Ectodermal cell (in vitro differentiated cells): ENCODE measurements at regions not wholly inside any gene's neighbourhood (a gene's known extent, or its start where the extent isn't known, plus 50 kb on each side); places are given as distances from the start of the nearest gene placed in this dataset.
"Not testable (repeated sequence)": the region's sequence is repeated elsewhere in the genome, so short reads cannot be mapped to it uniquely, and the experiment has no call there.

Experiments used
- H3K27ac ChIP-seq: 2 replicates; pipeline ENCODE4 v1.7.0; 2013; ENCODE audit warnings: mild to moderate bottlenecking, low read depth, low read length; ENCODE audit not compliant: insufficient read depth, poor library complexity, severe bottlenecking
- H3K27me3 ChIP-seq: 2 replicates; pipeline ENCODE4 v1.7.0; 2013; ENCODE audit warnings: mild to moderate bottlenecking, low read length; ENCODE audit not compliant: insufficient read depth, control insufficient read depth, poor library complexity, severe bottlenecking
- H3K36me3 ChIP-seq: one replicate; pipeline ENCODE4 v1.7.0; 2013; ENCODE audit warnings: low read length; ENCODE audit not compliant: control insufficient read depth, insufficient read depth
- H3K4me1 ChIP-seq: one replicate; pipeline ENCODE4 v1.7.0; 2013; ENCODE audit warnings: low read length; ENCODE audit not compliant: control insufficient read depth, insufficient read depth
- H3K4me3 ChIP-seq: 2 replicates; pipeline ENCODE4 v1.7.0; 2013; ENCODE audit warnings: low read depth, low read length, control low read depth; ENCODE audit not compliant: insufficient read depth
- H3K9me3 ChIP-seq: 2 replicates; pipeline ENCODE4 v1.7.0; 2013; ENCODE audit warnings: mild to moderate bottlenecking, low read length, moderate library complexity; ENCODE audit not compliant: control insufficient read depth
- WGBS, 2 experiments: methylation state at CpG; one replicate each; pipeline ENCODE4 v1.1.7; 2013; ENCODE audit warnings: missing lambda C conversion rate in 2 of 2; 5-methylcytosine and 5-hydroxymethylcytosine counted together

DNA sequence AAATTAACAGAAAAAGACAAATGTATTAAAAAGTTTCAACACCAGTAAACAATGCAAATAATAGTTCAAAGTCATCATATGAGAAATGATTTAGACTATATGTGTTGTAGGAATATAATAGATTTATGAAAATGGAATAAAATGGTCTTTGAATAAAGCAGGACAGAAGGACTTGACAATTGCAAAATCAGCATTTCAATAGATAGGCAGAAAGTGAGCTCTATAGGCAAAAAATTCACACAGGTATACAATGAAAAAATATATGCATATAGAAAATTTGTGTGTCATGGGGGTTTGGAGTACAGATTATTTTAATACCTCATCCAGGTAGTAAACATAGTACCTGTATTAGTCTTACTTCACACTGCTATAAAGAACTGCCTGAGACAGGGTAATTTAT, 571.1 kb upstream of the EYS start:
- H3K4me3 ChIP-seq: no peak overlapping the region
- H3K9me3 ChIP-seq: no peaks in the 10 kb centered on the region
- no peaks in the 10 kb centered on the region for H3K27me3 ChIP-seq
- H3K4me1 ChIP-seq: no peaks in the 10 kb centered on the region
- H3K27ac ChIP-seq: no peak overlapping the region
- no peaks in the 10 kb centered on the region for H3K36me3 ChIP-seq

DNA sequence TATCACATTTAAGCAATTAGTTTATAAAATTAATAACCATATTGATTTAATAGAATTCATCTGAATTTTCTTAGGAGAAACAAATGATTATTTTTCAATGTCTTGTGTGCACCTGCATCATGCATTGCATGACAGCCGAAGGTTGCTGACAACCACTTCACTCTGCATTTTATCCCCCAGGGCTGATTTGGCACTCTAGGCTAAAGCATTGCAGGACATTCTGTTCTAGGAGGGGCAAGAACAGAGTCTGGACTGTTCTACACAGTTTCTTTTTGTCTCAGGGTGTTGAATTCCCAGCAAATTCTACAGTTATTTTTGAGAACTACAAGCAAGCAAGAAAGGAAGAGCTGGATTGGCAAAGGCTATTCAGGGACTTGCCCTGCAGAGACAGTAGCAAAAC, 570.4 kb upstream of the EYS start:
- H3K9me3 ChIP-seq: no peaks in the 10 kb centered on the region
- H3K36me3 ChIP-seq: no peaks in the 10 kb centered on the region
- H3K4me3 ChIP-seq: no peak overlapping the region
- H3K27me3 ChIP-seq: no peaks in the 10 kb centered on the region
- no peak overlapping the region for H3K27ac ChIP-seq
- H3K4me1 ChIP-seq: no peaks in the 10 kb centered on the region
- WGBS, 2 experiments: 90 to 100% methylated on average over 1 of the region's 1 CpG

GRCh38 chr6:66265737-66266136, 558.7 kb upstream of the EYS start:
- Histone ChIP-seq H3K27ac (no peak overlapping the region), H3K9me3 (no peaks in the 10 kb centered on the region), H3K4me1 (no peaks in the 10 kb centered on the region), H3K27me3 (no peaks in the 10 kb centered on the region), H3K4me3 (no peak overlapping the region), H3K36me3 (no peaks in the 10 kb centered on the region)
- WGBS, 2 experiments: 90 to 96% methylated on average over 1 of the region's 1 CpG

GRCh38 chr6:66264376-66264775, 557.4 kb upstream of the EYS start:
- no peak overlapping the region for H3K4me3 ChIP-seq
- no peaks in the 10 kb centered on the region for H3K4me1 ChIP-seq
- no peaks in the 10 kb centered on the region for H3K36me3 ChIP-seq
- H3K27me3 ChIP-seq: no peaks in the 10 kb centered on the region
- no peak overlapping the region for H3K27ac ChIP-seq
- H3K9me3 ChIP-seq: no peaks in the 10 kb centered on the region
- 90 to 95% methylated on average over 4 of the region's 4 CpGs for WGBS, 2 experiments

DNA sequence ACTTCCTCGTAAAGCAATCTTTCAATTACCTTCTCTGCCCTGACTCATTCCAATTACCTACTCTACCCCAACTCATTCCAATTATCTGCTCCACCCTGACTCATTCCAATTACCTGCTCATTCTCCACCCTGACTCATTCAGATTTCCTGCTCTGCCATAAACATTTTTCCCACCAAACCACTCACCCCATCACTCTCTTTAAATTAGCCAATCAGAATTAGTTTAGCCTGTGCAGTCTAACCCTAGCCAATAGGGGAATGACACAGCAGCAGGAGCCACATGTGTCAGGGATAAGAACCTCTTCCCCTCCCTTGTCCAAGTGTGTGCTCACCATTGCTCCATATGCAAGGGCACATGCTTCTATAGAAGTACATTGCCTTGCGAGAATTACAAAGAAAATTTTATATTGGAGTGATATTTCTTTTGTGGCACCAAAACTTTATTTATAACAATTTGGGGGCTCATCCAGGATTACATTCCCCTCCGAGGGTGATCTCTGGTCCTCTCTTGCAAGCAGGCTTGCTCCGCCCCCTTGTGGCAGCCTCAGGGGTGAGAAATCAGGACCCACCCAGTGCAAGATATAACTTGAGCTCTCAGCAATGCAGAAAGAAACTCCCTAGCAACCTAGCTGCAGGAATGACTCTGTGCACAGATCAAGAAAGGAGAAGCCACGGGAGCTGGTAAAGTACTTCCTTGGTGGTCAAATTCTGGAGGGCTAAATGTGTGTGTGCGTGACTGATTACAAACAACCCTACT, 551.9 kb upstream of the EYS start:
- H3K4me1 ChIP-seq, H3K36me3 ChIP-seq, H3K27me3 ChIP-seq, H3K27ac ChIP-seq, H3K9me3 ChIP-seq, H3K4me3 ChIP-seq: not testable (repeated sequence)
- 93% methylated on average over 5 to 6 of the region's 6 CpGs for WGBS, 2 experiments

DNA sequence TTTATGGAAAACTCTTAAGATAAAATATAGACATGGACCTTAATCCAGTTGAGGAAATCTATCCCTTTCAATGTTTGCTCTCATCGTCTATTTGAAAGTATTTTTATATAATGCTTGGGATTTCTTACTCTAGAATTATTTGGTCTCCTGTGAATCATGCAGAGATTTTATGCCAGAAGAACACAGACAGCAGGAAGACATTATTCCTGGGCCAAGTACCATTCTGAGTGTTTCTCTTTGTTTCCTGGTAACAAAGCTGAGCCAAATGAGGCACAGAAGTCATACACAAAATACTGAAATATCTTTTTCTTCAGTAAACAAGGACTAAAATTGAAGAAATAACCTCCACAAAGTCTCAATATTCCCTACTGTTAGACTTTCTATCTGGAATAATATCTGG, 538.2 kb upstream of the EYS start:
- Histone ChIP-seq H3K9me3 (no peaks in the 10 kb centered on the region), H3K27ac (no peak overlapping the region), H3K4me3 (no peak overlapping the region), H3K27me3 (no peaks in the 10 kb centered on the region), H3K4me1 (no peaks in the 10 kb centered on the region), H3K36me3 (no peaks in the 10 kb centered on the region)
- WGBS, 2 experiments: 100% methylated on average over 1 of the region's 1 CpG; no CpG with 5 or more reads in 1 of the 2 experiments

DNA sequence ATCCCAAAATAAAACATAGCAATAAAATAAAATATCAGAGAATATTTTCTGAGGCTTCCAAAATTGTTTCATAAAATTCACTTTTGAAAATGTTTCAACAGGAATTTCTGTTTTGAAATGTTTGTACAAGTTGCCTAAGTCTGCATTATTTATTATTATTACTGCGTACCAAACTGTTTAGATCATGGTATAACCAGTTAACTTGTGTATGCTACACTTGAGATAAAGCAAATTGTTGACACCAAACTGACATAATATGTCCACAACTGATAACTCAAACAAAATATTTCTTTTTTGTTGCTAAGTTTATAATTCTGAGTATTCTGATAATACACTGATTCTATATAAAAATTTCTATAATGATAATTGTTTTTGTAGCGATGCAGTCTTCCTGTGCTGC, 531.8 kb upstream of the EYS start:
- H3K4me3 ChIP-seq: no peak overlapping the region
- 100% methylated on average over 1 of the region's 2 CpGs; no CpG with 5 or more reads in 1 of the 2 experiments for WGBS, 2 experiments
- no peaks in the 10 kb centered on the region for H3K4me1 ChIP-seq
- H3K27ac ChIP-seq: no peak overlapping the region
- no peaks in the 10 kb centered on the region for H3K27me3 ChIP-seq
- H3K9me3 ChIP-seq: no peaks in the 10 kb centered on the region
- H3K36me3 ChIP-seq: no peaks in the 10 kb centered on the region

- no peaks in the 10 kb centered on the region for H3K27me3 ChIP-seq
- 42 to 100% methylated on average over 1 to 2 of the region's 2 CpGs for WGBS, 2 experiments
- H3K9me3 ChIP-seq: no peaks in the 10 kb centered on the region
- H3K4me3 ChIP-seq: no peak overlapping the region
- no peaks in the 10 kb centered on the region for H3K4me1 ChIP-seq
- H3K36me3 ChIP-seq: no peaks in the 10 kb centered on the region
- no peak overlapping the region for H3K27ac ChIP-seq
Measured at GRCh38 chr6:66232890-66233289, 525.9 kb upstream of the EYS start.

DNA sequence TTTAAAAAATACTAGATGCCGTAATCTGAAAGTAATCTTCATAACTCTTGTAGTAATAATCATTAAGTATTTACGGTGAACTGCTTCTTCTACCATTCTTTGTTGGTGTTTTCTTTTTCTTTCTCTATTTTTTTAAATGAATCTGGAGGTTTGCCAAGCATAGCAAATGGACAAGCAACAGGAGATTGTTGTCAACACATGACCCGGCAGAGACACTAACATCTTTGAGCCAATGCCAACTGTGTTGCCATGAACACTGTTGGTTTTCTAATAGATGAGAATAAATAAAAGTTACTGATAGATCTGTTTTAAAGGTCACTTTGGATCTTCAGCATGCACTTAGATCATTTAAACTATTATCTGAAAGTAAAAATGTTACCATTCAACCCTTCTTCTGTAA, 523.6 kb upstream of the EYS start:
- WGBS, 2 experiments: 93 to 100% methylated on average over 1 to 3 of the region's 3 CpGs
- Histone ChIP-seq H3K9me3 (no peaks in the 10 kb centered on the region), H3K27ac (no peak overlapping the region), H3K4me3 (no peak overlapping the region), H3K4me1 (no peaks in the 10 kb centered on the region), H3K36me3 (no peaks in the 10 kb centered on the region), H3K27me3 (no peaks in the 10 kb centered on the region)

DNA sequence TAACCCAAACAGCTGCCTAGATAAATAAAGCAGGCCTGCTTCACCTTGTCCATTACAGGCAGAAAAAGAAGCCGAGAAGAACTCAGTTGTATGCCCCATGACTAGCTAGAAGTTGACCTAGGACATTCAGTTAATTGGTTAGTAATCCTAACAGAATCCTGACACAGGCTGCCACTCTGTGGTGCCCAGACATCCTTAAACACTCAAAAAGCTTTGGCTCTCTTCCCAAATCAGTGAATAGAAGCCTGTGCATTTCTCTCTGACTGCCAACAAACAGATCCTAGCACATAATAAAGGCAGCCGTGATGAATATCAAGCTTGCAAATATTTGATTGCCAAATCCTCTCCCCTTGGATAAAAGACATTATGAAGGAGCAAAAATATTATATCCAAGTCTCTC, 519.1 kb upstream of the EYS start:
- WGBS, 2 experiments: 83 to 93% methylated on average over 1 to 2 of the region's 2 CpGs
- Histone ChIP-seq H3K4me3 (no peak overlapping the region), H3K9me3 (no peaks in the 10 kb centered on the region), H3K4me1 (no peaks in the 10 kb centered on the region), H3K36me3 (no peaks in the 10 kb centered on the region), H3K27ac (no peak overlapping the region), H3K27me3 (no peaks in the 10 kb centered on the region)

GRCh38 chr6:66210964-66211363, 503.9 kb upstream of the EYS start:
- H3K36me3 ChIP-seq: no peaks in the 10 kb centered on the region
- no peak overlapping the region for H3K27ac ChIP-seq
- H3K4me3 ChIP-seq: no peak overlapping the region
- H3K4me1 ChIP-seq: no peaks in the 10 kb centered on the region
- WGBS, 2 experiments: 85 to 91% methylated on average over 3 of the region's 3 CpGs
- H3K27me3 ChIP-seq: no peaks in the 10 kb centered on the region
- H3K9me3 ChIP-seq: peaks cover 2% of the 10 kb centered on the region
